ENCODE measurements at regions not wholly inside any gene's neighbourhood (a gene's known extent, or its start where the extent isn't known, plus 50 kb on each side); places are given as distances from the start of the nearest gene placed in this dataset.

DNA sequence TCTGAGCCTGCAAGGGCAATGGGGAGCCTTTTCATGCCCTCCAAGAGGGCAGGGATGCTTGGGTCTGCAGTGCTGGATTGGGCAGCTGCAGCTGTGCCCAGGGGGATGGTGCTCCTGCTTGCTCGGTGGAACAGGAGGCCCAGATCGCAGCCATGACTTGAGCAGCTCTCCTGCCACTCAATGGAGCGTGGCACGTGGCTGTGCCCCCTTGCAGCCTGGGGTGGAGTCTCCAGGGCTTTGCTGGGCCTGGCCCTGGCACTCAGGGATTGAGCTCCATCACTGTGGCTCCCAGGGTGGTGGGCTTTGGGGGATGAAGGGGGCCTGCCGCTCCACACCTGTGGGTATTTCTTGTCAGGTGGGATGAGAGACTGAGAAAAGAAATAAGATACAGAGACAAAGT, 53.4 kb upstream of the IBSP start:
- Histone ChIP-seq H3K27ac (ENCODE audit: low read depth, low read length) (no peak overlapping the region), H3K36me3 (ENCODE audit: control insufficient read depth, insufficient read depth, low read length) (no peaks in the 10 kb centered on the region), H3K4me3 (ENCODE audit: low read length) (no peak overlapping the region), H3K27me3 (ENCODE audit: control insufficient read depth, insufficient read depth, low read length) (no peaks in the 10 kb centered on the region), H3K9ac (ENCODE audit: low read length) (no peak overlapping the region), H3K4me1 (ENCODE audit: control insufficient read depth, insufficient read depth, low read length) (no peaks in the 10 kb centered on the region)

All from rectal smooth muscle tissue (tissue), 1 donor.